ENCODE measurements at regions not wholly inside any gene's neighbourhood (a gene's known extent, or its start where the extent isn't known, plus 50 kb on each side); places are given as distances from the start of the nearest gene placed in this dataset.

GRCh38 chr2:234731236-234731635 lies 220.6 kb upstream of the SH3BP4 start:
- TF ChIP-seq MYC (IDR thresholded peaks at IDR 0.05; ENCODE audit: low read depth, low read length) = no peak
- TF ChIP-seq POLR2A (IDR thresholded peaks at IDR 0.05; ENCODE audit: extremely low read depth, insufficient read length) = no peak
- TF ChIP-seq CTCF (IDR thresholded peaks at IDR 0.05; ENCODE audit: low read depth, low read length) = no peak
- TF ChIP-seq MAX (IDR thresholded peaks at IDR 0.05; ENCODE audit: low read depth, low read length) = no peak
- DNase-seq (ENCODE audit: low read depth) = no peak
- H3K4me3 ChIP-seq (ENCODE audit: low read depth, low read length) = no peak overlapping the region

GRCh38 chr2:234730066-234730640 lies 221.7 kb upstream of the SH3BP4 start:
- TF ChIP-seq POLR2A (IDR thresholded peaks at IDR 0.05; ENCODE audit: extremely low read depth, insufficient read length) = no peak
- 0 out of 2 replicates have a peak, but pooled peaks have one; percentile 9 for TF ChIP-seq MAX (IDR thresholded peaks at IDR 0.05; ENCODE audit: low read depth, low read length)
- TF ChIP-seq MYC (IDR thresholded peaks at IDR 0.05; ENCODE audit: low read depth, low read length) = no peak
- no peak for TF ChIP-seq CTCF (IDR thresholded peaks at IDR 0.05; ENCODE audit: low read depth, low read length)
- no peak overlapping the region for H3K4me3 ChIP-seq (ENCODE audit: low read depth, low read length)
- peak; percentile 2 for DNase-seq (ENCODE audit: low read depth)

- H3K4me3 ChIP-seq (ENCODE audit: low read depth, low read length) = no peak overlapping the region
- no peak for DNase-seq (ENCODE audit: low read depth)
- no peak for TF ChIP-seq CTCF (IDR thresholded peaks at IDR 0.05; ENCODE audit: low read depth, low read length)
- no peak for TF ChIP-seq MYC (IDR thresholded peaks at IDR 0.05; ENCODE audit: low read depth, low read length)
- no peak for TF ChIP-seq POLR2A (IDR thresholded peaks at IDR 0.05; ENCODE audit: extremely low read depth, insufficient read length)
- no peak for TF ChIP-seq MAX (IDR thresholded peaks at IDR 0.05; ENCODE audit: low read depth, low read length)
Measured at GRCh38 chr2:234725528-234726264, 226.1 kb upstream of the SH3BP4 start.

- no peak for DNase-seq (ENCODE audit: low read depth)
- TF ChIP-seq CTCF (IDR thresholded peaks at IDR 0.05; ENCODE audit: low read depth, low read length) (no peak), MYC (IDR thresholded peaks at IDR 0.05; ENCODE audit: low read depth, low read length) (no peak), POLR2A (IDR thresholded peaks at IDR 0.05; ENCODE audit: extremely low read depth, insufficient read length) (no peak), MAX (IDR thresholded peaks at IDR 0.05; ENCODE audit: low read depth, low read length) (no peak)
Measured at GRCh38 chr2:234724850-234725249, 227.0 kb upstream of the SH3BP4 start.

GRCh38 chr2:234723400-234723799 lies 226.5 kb upstream of the ARL4C start:
- H3K4me3 ChIP-seq (ENCODE audit: low read depth, low read length) = no peak overlapping the region
- TF ChIP-seq CTCF (IDR thresholded peaks at IDR 0.05; ENCODE audit: low read depth, low read length) (no peak), POLR2A (IDR thresholded peaks at IDR 0.05; ENCODE audit: extremely low read depth, insufficient read length) (no peak), MYC (IDR thresholded peaks at IDR 0.05; ENCODE audit: low read depth, low read length) (no peak), MAX (IDR thresholded peaks at IDR 0.05; ENCODE audit: low read depth, low read length) (no peak)
- no peak for DNase-seq (ENCODE audit: low read depth)

More at GRCh38 chr2:234724850-234725249, 227.0 kb upstream of the SH3BP4 start:
- H3K4me3 ChIP-seq (ENCODE audit: low read depth, low read length) = no peak overlapping the region
